SKM-1 (cell line): ENCODE measurements at regions not wholly inside any gene's neighbourhood (a gene's known extent, or its start where the extent isn't known, plus 50 kb on each side); places are given as distances from the start of the nearest gene placed in this dataset.

ENCODE experiments used
- DNase-seq: peaks from one replicate; lab custom pipeline; 2025; ENCODE audit not compliant: unreplicated experiment; lab: John Stamatoyannopoulos, UW

GRCh38 chr11:62073061-62073460 lies 50.8 kb upstream of the INCENP start:
- DNase-seq, result no peak

GRCh38 chr11:62071408-62071807 lies 52.4 kb upstream of the INCENP start:
- DNase-seq, result no peak

DNA sequence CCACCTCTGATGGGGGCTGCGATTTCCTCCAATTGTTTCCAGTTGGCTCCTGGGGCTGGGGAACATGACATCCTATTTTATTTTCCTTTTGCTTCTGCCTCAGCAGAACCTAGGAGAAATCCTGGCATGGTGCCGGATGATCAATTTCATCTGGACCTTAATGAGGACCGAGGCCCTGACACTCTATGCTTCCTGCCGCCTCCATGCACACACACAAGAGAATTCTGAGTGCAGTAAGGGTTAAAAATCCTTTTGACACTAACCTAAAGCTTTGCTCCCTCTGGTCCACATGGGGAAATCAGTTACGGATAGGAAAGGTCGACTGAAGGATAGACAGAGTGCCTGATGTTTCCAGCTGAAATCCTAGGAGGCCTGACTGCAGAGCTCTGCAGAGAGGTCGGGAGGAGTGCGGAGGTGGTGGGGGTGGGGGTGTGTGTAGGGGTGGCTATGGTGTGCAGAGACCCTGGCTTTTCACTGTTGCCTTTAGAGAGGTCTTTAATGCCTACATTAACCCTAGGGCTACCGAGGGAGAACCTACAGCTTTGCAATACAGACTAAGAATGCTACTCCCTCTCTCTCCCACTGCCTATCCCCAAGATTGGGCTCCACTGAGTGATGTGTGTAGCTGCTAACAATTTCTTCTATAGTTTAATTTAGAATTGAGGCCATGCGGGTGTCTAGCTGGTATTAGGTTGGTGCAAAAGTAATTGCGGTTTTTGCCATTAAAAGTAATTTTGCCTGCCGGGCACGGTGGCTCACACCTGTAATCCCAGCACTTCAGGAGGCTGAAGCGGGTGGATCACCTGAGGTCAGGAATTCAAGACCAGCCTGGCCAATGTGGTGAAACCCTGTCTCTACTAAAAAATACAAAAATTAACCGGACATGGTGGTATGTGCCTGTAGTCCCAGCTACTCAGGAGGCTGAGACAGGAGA lies 53.6 kb upstream of the INCENP start:
- DNase-seq, result no peak

GRCh38 chr11:62069374-62069773 lies 54.4 kb upstream of the INCENP start:
- DNase-seq, result no peak

DNA sequence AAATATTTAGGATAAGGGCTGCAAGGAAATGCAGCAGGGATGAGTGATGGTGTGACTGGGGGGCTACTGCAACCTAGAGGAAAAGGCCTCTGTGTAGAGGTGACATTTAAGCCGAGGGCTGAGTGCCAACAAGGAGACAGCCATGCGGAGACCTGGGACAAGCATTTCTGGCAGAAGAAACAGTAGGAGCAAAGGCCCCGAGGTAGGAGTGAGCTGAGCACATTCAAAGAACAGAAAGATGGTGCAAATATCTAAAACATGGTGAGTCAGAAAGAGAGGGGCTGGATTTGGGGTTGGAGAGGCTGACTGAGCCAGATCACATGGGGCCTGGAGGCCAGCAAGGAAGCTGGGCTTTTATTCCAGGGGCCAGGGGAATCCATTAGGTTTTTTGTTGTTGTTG lies 55.1 kb upstream of the INCENP start:
- no peak for DNase-seq

GRCh38 chr11:62067741-62068140 lies 56.1 kb upstream of the INCENP start:
- no peak for DNase-seq

- no peak for DNase-seq
These were observed 59.6 kb upstream of the INCENP start for GRCh38 chr11:62064221-62064620.

GRCh38 chr11:62062223-62062861 lies 61.5 kb upstream of the INCENP start:
- DNase-seq, result no peak

- no peak for DNase-seq
These were observed 62.2 kb upstream of the INCENP start for GRCh38 chr11:62061356-62062222.

GRCh38 chr11:62057069-62057468 lies 66.7 kb upstream of the INCENP start:
- DNase-seq, result no peak

DNA sequence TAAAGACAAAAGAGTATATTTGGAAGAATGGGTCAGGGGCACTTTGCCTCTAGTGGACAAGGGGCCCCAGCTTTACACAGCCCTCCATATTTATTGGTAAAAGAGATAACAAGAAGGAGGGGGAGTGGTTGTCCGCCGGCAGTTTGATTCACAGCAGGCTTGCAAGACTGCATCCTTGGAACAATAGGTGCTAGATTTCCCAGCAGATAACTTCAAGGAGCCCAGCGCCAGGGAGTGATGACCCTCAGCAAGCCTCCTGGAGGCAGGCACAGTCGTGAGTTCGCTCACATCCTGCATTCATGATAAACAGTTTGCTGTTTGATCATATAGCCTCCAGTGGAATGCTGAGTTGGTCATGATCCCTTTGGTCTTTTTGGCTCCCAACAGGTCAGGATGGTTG lies 67.8 kb upstream of the INCENP start:
- DNase-seq, result no peak

DNA sequence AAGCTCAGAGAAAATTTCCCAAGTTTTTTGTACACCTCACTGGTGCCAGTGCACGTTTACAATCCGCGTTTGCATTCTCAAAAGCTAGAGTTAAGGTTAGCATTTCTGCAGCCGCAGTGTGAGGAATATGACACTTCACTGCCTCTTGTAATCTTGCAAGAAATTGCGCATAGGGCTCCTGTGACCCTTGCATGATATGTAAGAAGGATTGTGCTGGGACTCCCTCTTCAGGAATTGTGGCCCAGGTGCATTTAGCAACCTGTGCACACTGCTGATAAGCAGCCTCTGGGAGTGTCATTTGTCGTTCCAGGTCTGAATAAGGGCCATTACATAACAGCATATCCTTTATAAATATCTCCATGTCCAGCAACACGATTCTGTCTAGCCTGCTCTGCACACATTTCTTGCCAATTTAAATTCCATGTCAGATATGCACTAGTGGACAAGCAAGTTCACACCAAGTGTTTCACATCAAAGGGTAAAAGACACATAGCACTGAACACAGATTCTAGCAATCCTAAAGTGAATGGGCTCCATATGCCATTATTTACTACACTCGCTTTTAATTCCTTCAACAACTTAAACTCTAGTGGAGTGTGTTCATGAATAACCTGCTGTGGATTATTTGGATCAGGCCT lies 69.2 kb upstream of the INCENP start:
- DNase-seq, result no peak

GRCh38 chr11:62054081-62054480 lies 69.7 kb upstream of the INCENP start:
- no peak for DNase-seq

DNA sequence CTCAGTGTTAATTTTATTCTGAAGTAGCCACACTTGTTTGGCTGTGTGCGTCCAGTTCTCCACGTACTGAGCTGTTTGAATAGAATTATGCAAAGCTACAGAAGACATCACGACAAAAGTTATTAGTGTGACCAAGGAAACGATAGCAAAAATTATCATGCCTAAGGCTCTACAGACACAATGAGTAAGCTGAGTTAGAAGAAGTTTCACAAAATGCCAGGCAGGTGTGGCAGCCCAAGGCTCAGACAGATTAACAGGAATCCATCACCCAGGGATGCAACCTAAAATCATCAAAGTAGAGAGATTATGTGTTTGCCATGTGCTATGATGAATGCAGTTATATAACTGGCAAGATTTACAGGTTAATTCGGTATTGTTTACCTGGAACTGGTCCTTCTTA lies 73.1 kb upstream of the INCENP start:
- DNase-seq, result no peak

DNA sequence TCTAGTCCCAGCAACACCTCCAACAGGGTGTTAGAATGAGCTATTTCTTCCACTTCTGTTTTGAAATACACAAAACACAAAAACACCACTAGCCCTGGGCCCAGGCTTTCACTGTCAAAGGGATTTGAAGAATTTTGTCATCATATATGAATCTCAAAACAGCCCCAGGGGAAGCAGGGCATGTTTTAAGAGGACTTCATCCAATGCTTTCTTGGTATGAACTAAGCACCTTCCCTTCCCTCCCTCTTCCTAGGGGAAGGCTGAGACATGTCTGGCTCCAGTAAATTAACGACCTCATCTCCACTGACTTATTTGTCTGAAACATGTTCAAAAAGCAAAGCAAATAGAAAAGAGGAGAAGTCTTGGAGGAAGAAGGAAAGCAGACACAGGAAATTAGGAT lies 75.7 kb upstream of the INCENP start:
- DNase-seq, result no peak

DNA sequence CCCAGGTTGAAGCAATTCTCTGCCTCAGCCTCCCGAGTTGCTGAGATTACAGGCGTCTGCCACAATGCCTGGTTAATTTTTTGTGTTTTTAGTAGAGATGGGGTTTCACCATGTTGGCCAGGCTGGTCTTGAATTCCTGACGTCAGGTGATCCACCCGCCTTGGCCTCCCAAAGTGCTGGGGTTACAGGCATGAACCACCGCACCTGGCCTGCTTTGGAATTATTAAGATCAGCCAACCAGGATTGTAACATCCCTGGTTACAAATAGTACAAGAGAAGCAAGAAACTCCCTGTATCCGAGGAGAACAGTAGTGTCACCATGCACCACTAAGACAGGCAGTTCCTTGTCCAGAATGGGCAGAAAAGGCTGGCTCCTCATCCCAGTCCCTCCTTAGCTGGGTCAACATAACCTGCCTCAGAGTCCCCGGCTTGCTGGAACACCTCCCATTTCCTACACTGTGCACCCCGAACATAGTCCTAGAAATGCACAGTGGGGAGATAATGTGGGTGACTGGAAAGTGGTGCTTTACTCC lies 77.2 kb upstream of the INCENP start:
- no peak for DNase-seq

- no peak for DNase-seq
These were observed 77.2 kb upstream of the FTH1 start for GRCh38 chr11:62044639-62045121.

GRCh38 chr11:62035293-62035692 lies 67.9 kb upstream of the FTH1 start:
- no peak for DNase-seq

DNA sequence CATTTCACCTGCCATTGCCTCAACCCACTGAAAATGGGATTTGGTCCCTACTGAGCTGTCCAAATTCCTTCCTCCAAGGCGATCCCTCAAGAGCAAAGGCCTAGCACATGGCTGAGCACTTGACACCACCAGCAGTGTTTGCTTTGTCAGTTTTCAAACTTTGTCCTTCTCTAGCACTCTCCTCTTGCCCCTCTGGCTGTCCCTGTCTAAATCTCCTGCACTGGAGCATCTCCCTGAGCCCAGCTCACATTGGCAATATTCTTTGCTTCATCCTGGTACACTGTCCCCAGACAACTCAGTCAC lies 66.6 kb upstream of the FTH1 start:
- no peak for DNase-seq

DNA sequence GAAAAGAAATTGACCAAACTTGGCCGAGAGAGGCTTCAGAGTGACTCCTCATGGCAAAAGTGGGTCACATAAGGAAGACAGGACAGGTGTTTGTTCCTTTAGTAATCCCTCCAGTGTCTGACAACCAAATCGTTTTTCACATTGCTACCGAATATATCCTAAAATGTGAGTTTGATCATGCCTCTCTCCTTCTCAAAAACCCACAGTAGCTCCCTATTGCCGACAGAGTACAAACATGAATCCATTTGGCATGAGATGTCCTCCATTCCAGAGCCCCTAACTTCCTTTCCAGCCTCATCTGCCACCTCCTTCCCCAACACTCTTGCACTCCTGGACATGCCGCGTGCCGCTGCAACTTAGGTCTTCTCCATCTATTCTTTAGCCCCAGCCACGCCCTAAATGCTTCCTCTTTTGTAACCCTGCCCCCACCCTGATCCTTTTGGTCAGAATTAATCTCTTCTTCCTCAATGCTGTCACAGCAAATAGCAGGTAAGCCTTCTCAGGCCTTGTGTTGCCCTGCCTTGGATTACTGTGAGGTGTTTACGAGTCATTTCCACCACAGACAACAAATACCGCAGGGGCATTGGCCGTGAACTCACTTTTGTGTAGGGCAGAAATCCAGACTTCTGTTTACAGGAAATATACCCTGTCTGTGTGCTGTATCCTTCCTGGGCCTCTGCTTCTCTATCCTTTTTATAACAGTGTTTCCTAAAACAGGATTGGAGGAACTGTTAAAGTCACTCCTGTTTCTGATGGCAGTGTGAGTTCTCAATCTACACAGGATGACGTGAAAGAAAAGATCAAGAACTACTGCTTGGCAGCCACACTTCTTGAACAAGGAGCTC lies 66.0 kb upstream of the FTH1 start:
- DNase-seq, result peak; percentile 54
